ENCODE measurements at regions not wholly inside any gene's neighbourhood (a gene's known extent, or its start where the extent isn't known, plus 50 kb on each side); places are given as distances from the start of the nearest gene placed in this dataset.
"Not testable (repeated sequence)": the region's sequence is repeated elsewhere in the genome, so short reads cannot be mapped to it uniquely, and the experiment has no call there.

DNA sequence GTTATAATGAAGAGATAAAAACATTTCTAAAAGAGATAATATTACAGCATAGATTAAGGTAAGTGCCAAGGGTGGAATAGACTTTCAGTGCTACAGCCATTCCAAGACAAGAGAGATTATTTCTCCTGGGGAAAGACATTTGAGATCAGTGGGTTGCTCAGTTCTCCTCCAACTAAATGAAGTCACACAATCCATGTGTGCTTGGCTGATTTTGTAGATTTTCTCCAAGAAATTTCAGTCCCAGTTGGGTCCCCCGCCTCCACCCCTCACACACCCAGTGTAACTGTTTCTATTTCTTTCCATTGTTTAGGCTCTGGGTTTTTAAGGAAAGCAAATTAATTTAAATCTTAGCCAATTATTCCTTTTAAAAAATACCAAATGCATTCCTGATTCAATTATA, 50.5 kb upstream of the KIF2A start:
- H3K4me3 ChIP-seq (ENCODE audit: low read depth, low read length); DNase-seq (ENCODE audit: low read depth): not testable (repeated sequence)

DNA sequence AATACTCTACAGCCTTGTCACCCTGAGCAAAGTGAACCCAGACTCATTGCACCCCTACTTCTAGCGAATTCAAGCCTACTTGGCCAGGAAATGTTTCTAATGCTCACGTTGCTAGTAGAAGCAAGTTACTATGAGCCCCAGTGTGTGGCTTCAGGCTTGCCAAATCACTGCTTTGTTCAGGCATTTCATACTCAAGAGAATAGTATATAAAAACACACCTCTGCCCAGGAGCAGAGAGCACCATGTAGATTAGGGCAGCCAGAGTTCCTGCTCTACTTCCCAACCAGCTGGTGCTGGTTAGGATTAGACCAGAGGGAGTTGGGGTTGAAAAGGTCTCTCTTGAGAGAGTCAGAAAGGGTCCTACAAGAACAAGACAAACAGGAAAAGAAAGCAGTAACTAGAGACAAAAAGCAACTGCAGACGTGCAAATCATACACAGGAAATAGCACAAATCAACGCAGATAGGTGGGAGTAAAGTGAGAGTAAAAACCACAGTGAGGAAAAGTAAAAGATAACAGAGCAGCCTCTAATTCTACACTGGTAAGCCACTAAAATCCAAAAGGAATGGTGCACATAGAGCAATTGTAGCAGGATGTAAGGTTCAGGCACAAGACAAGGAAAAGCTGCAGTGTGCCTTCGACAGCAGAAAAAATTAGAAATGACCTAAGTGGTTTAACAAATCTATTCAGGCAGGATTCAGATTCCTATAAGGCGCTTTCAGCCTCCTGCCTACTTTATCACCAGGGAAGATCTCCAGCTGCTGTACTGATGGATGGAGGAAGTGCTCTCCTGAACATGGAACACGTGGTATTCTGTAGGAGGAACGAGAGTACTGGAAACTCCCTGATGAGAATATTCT, 49.6 kb upstream of the KIF2A start:
- H3K4me3 ChIP-seq (ENCODE audit: low read depth, low read length), result no peak overlapping the region
- no peak for DNase-seq (ENCODE audit: low read depth)
- TF ChIP-seq, protein P1, sequence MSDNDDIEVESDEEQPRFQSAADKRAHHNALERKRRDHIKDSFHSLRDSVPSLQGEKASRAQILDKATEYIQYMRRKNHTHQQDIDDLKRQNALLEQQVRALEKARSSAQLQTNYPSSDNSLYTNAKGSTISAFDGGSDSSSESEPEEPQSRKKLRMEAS (IDR thresholded peaks at IDR 0.05; ENCODE audit: low read depth, low read length), result peak; percentile 64
- TF ChIP-seq POLR2A (IDR thresholded peaks at IDR 0.05; ENCODE audit: extremely low read depth, insufficient read length), result no peak
- TF ChIP-seq MYC (IDR thresholded peaks at IDR 0.05; ENCODE audit: low read depth, low read length), result no peak
- TF ChIP-seq, protein P2, sequence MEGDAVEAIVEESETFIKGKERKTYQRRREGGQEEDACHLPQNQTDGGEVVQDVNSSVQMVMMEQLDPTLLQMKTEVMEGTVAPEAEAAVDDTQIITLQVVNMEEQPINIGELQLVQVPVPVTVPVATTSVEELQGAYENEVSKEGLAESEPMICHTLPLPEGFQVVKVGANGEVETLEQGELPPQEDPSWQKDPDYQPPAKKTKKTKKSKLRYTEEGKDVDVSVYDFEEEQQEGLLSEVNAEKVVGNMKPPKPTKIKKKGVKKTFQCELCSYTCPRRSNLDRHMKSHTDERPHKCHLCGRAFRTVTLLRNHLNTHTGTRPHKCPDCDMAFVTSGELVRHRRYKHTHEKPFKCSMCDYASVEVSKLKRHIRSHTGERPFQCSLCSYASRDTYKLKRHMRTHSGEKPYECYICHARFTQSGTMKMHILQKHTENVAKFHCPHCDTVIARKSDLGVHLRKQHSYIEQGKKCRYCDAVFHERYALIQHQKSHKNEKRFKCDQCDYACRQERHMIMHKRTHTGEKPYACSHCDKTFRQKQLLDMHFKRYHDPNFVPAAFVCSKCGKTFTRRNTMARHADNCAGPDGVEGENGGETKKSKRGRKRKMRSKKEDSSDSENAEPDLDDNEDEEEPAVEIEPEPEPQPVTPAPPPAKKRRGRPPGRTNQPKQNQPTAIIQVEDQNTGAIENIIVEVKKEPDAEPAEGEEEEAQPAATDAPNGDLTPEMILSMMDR (IDR thresholded peaks at IDR 0.05; ENCODE audit: low read depth, low read length), result no peak

Measured in NB4 (cell line).